ENCODE measurements at regions not wholly inside any gene's neighbourhood (a gene's known extent, or its start where the extent isn't known, plus 50 kb on each side); places are given as distances from the start of the nearest gene placed in this dataset.
"Not testable (repeated sequence)": the region's sequence is repeated elsewhere in the genome, so short reads cannot be mapped to it uniquely, and the experiment has no call there.

DNA sequence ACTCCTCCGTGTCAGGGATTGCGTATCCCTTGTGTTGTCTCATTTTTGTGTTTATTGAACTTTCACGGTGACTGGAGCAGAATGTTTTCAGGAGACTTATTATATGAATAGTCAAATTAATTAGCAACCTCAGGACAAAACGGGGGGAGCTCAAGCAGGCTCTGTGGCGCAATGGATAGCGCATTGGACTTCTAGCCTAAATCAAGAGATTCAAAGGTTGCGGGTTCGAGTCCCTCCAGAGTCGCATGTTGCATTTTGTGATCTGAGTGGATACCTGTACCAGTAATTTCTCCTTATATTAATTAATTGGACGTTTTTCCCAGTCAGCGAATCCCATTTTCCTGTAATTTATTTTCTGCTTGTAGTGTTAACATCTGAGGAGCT, 89.1 kb upstream of the ZNF184 start:
- H3K4me3 ChIP-seq (replicated peaks; ENCODE audit: low read depth, low read length): no peak overlapping the region
- no peak for DNase-seq (ENCODE audit: extremely low read depth, low read depth)
- no peak for TF ChIP-seq CTCF (IDR thresholded peaks at IDR 0.05; ENCODE audit: low read depth, low read length, missing control alignments)

DNA sequence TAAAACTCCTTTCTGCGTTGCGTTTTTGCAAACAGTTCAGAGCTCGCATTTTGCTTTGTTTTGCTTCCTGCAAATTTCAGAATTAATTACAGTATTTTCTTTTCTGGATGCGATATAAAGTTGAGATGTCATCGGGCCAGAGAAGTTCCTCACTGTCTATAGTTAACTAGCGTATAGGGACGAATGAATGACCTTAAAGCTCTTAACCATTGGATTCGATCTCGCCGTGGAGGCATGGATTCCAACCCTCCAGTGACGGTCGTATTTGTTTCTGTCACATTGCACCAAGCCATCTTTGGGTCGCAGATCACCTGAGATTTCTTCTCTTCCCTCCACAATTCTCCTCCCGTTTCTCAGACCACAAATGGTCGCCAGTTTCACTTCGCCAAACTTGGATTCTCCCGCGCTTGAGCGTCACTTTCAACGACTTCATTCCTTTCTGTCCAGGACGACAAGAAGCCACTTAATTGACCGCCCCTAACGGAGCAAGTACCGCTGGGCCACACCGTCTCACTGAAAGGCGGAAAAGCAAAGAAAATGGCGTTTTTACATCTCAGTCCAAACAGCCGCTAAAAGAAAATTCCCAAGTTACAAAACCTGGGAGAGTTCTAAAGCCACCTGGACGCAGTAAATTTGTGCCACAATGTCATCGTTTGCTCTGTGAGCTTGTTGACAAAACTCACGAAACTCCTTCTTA, 85.3 kb upstream of the ZNF184 start:
- no peak for DNase-seq (ENCODE audit: extremely low read depth, low read depth)
- H3K4me3 ChIP-seq (replicated peaks; ENCODE audit: low read depth, low read length): peak overlapping the region; percentile 33
- TF ChIP-seq CTCF (IDR thresholded peaks at IDR 0.05; ENCODE audit: low read depth, low read length, missing control alignments): no peak

DNA sequence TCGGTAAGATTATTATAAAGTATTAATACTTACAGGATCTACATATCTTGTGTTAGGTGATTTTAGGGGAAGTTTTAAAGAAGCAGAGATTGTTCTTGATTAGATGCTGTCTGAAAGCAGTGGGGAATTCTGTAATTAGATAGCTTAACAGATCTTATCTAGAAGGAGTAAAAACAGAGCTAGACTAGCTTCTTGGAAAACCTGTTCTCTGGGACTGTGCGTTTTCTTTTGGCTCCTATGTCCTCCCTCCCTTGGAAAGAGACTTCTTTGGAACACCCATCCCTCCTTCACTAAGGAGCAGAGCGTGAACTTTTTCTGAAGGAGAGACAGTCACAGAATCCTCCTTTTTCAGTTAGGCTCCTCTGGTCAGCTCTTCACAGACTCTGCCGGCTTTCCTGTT, 83.5 kb upstream of the ZNF184 start:
- no peak for TF ChIP-seq CTCF (IDR thresholded peaks at IDR 0.05; ENCODE audit: low read depth, low read length, missing control alignments)
- DNase-seq (ENCODE audit: extremely low read depth, low read depth): no peak
- H3K4me3 ChIP-seq (replicated peaks; ENCODE audit: low read depth, low read length): no peak overlapping the region

- no peak for TF ChIP-seq CTCF (IDR thresholded peaks at IDR 0.05; ENCODE audit: low read depth, low read length, missing control alignments)
- peak overlapping the region; percentile 39 for H3K4me3 ChIP-seq (replicated peaks; ENCODE audit: low read depth, low read length)
- peak; percentile 76 for DNase-seq (ENCODE audit: extremely low read depth, low read depth)
Observed at GRCh38 chr6:27553123-27553904, 80.4 kb upstream of the ZNF184 start.

DNA sequence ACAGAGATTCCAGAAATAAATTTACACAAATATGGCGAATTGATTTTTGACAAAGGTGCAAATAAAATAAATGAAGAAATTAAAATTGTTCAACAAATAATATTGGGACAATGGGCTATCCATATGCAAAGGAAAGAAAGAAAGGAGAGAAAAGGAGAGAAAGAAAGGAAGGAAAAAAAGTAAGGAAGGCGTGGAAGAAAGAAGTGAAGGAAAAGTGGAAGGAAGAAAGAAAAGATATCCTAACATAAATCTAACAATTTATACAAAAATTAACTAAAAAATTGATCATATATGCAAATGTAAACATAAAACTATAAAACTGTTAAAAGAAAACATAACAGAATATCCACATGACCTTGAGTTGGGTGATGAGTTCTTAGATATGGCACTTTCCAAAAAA, 78.7 kb upstream of the ZNF184 start:
- H3K4me3 ChIP-seq (replicated peaks; ENCODE audit: low read depth, low read length): no peak overlapping the region
- no peak for DNase-seq (ENCODE audit: extremely low read depth, low read depth)
- no peak for TF ChIP-seq CTCF (IDR thresholded peaks at IDR 0.05; ENCODE audit: low read depth, low read length, missing control alignments)

DNA sequence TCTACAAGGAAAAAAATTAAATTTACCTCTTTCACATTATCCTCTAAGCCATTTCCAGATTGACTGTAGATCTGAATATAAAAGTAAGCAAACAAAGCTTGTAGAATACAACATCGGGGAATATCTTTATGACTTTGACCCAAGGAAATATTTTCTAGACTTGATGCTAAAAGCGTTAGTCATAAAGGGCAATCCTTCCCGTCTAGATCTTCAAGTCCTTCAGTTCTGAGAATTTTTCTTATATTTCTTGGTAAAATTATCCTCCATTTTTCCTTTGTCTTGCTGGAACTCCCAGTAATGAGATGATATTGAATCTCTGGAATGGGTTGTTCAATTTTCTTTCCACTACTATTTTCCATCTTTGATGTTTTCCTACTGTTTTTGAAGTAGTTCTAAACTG, 77.8 kb upstream of the ZNF184 start:
- TF ChIP-seq CTCF (IDR thresholded peaks at IDR 0.05; ENCODE audit: low read depth, low read length, missing control alignments): no peak
- DNase-seq (ENCODE audit: extremely low read depth, low read depth): no peak
- H3K4me3 ChIP-seq (replicated peaks; ENCODE audit: low read depth, low read length): no peak overlapping the region

DNA sequence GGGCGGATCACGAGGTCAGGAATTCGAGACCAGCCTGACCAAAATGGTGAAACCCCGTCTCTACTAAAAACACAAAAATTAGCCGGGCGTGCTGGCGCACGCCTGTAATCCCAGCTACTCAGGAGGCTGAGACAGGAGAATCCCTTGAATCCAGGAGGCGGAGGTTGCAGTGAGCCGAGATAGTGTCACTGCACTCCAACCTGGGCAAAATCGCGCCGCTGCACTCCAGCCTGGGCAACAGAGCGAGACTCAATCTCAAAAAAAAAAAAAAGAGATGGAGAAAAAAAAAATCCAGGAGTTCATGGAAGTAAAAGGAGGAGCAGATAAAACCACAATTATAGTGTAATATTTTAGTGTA, 76.3 kb upstream of the ZNF184 start:
- peak overlapping the region; percentile 49; the same call in 1 of the 2 replicates for H3K4me3 ChIP-seq (replicated peaks; ENCODE audit: low read depth, low read length)
- not testable (repeated sequence) for DNase-seq (ENCODE audit: extremely low read depth, low read depth)

Measured in HFF-Myc (cell line).